ENCODE measurements at regions not wholly inside any gene's neighbourhood (a gene's known extent, or its start where the extent isn't known, plus 50 kb on each side); places are given as distances from the start of the nearest gene placed in this dataset.

DNA sequence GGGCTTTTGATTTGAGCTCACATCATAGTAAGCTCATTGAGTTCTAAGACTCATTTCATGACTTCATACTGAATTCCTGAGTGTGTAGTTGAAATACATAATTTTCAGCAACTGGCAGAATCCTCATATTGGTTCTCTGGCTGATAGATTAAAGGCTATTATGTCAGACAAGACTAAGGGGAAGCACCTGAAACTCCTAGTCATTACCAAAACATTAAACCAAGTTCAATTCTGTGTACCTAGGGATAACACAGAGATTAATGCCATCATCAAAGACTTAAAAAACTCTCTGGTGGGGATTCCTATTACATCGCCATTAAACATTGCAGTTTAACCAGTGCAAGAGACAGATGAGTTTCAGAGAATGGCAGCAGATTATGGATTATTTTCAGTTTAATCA is 339.1 kb downstream of the PTPRC start:
- no peaks in the 10 kb centered on the region for H3K9me3 ChIP-seq (ENCODE audit: insufficient read depth, low read depth, low read length)
- H3K36me3 ChIP-seq (ENCODE audit: insufficient read depth, low read length): no peaks in the 10 kb centered on the region
- no peak overlapping the region for H3K9ac ChIP-seq (ENCODE audit: low read depth, low read length)
- H3K27me3 ChIP-seq (ENCODE audit: insufficient read depth, low read length): no peaks in the 10 kb centered on the region
- H3K4me3 ChIP-seq (ENCODE audit: low read length): no peak overlapping the region
- no peaks in the 10 kb centered on the region for H3K4me1 ChIP-seq (ENCODE audit: insufficient read depth, low read length)
- H3K27ac ChIP-seq (ENCODE audit: low read depth, low read length): no peak overlapping the region
- WGBS: 100% methylated on average over 1 of the region's 1 CpG

DNA sequence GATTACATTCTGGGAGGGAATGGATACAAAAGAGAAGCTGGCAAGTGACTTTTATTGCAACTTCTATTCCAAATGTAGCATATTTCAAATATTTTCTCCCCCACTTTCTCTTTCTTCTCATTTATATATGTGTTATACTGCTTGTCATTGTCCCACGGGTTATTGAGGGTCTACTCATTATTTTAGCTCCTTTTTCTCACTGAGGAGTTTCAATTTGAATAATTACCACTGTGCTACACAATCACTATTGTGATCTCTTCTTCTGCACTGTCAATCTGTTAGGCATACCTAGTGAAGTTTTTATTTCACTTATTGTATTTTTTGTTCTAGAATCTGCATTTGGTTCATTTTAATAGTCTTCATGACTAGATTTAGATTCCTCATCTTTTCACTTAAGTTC is 339.7 kb downstream of the PTPRC start:
- no peak overlapping the region for H3K27ac ChIP-seq (ENCODE audit: low read depth, low read length)
- no peak overlapping the region for H3K4me3 ChIP-seq (ENCODE audit: low read length)
- no peaks in the 10 kb centered on the region for H3K9me3 ChIP-seq (ENCODE audit: insufficient read depth, low read depth, low read length)
- 100% methylated on average over 1 of the region's 1 CpG for WGBS
- H3K4me1 ChIP-seq (ENCODE audit: insufficient read depth, low read length): no peaks in the 10 kb centered on the region
- no peaks in the 10 kb centered on the region for H3K36me3 ChIP-seq (ENCODE audit: insufficient read depth, low read length)
- no peaks in the 10 kb centered on the region for H3K27me3 ChIP-seq (ENCODE audit: insufficient read depth, low read length)
- H3K9ac ChIP-seq (ENCODE audit: low read depth, low read length): no peak overlapping the region

DNA sequence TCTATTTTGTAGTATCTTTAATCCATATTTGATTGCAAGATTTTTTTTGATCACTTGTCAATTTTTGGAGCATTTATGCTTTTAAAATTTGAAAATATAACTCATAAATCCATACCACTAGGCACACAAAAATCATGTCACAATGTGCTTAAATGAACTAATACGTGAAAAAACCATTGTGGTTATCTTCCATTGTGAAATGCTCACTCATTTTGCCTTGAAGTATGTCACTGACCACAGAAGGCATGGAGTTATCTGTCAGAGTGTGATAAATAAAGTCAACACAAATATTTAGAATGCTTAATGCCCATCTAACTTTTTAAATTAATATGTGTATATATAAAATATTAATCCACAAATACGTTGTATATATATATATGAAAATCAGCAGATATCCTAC is 347.2 kb downstream of the PTPRC start:
- H3K9ac ChIP-seq (ENCODE audit: low read depth, low read length): no peak overlapping the region
- H3K4me1 ChIP-seq (ENCODE audit: insufficient read depth, low read length): no peaks in the 10 kb centered on the region
- H3K27me3 ChIP-seq (ENCODE audit: insufficient read depth, low read length): no peaks in the 10 kb centered on the region
- no peaks in the 10 kb centered on the region for H3K9me3 ChIP-seq (ENCODE audit: insufficient read depth, low read depth, low read length)
- 100% methylated on average over 1 of the region's 2 CpGs for WGBS
- no peak overlapping the region for H3K27ac ChIP-seq (ENCODE audit: low read depth, low read length)
- no peak overlapping the region for H3K4me3 ChIP-seq (ENCODE audit: low read length)
- H3K36me3 ChIP-seq (ENCODE audit: insufficient read depth, low read length): no peaks in the 10 kb centered on the region

DNA sequence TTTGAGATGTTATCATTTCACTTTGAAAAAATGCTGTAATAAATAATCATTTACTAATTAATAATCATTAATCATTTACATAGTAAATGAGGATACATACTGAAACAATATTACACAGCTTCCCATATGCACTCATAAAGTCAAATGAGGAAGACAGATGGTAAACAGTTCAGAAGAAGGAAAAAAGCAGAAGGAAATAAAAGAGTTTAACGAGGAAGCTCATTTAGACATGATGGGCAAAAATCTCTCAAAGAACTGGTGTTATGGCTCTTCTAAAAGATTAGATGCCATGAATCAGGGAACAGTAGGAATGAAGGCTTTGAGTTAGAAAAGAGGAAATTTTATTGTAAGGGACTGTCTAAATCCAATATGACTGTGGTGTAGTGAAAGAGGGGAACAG is 347.6 kb downstream of the PTPRC start:
- Histone ChIP-seq H3K4me3 (ENCODE audit: low read length) (no peak overlapping the region), H3K36me3 (ENCODE audit: insufficient read depth, low read length) (no peaks in the 10 kb centered on the region), H3K27ac (ENCODE audit: low read depth, low read length) (no peak overlapping the region), H3K4me1 (ENCODE audit: insufficient read depth, low read length) (no peaks in the 10 kb centered on the region), H3K9ac (ENCODE audit: low read depth, low read length) (no peak overlapping the region), H3K27me3 (ENCODE audit: insufficient read depth, low read length) (no peaks in the 10 kb centered on the region), H3K9me3 (ENCODE audit: insufficient read depth, low read depth, low read length) (no peaks in the 10 kb centered on the region)
- 96% methylated on average over 1 of the region's 1 CpG for WGBS

DNA sequence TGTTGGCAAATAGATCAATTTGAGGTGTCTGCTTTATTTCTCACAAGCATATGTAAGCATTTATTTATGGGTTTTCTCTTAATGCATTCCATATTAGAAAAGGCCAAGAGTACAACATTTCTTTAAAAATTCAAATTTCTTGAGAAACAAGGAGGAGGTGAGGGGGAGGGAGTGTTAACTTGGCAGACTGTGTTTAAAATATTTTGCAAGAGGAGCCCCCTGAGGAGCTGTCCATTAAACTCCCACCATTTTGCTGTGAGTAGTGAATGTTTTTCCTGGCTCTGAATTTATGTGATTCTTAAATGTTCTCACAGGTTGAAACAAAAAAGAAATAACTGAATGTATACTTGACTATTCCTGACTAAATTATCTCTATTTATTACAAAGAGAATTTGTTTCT is 363.8 kb downstream of the PTPRC start:
- no peak overlapping the region for H3K4me3 ChIP-seq (ENCODE audit: low read length)
- no peaks in the 10 kb centered on the region for H3K27me3 ChIP-seq (ENCODE audit: insufficient read depth, low read length)
- no peaks in the 10 kb centered on the region for H3K9me3 ChIP-seq (ENCODE audit: insufficient read depth, low read depth, low read length)
- H3K9ac ChIP-seq (ENCODE audit: low read depth, low read length): no peak overlapping the region
- no peaks in the 10 kb centered on the region for H3K4me1 ChIP-seq (ENCODE audit: insufficient read depth, low read length)
- H3K36me3 ChIP-seq (ENCODE audit: insufficient read depth, low read length): no peaks in the 10 kb centered on the region
- no peak overlapping the region for H3K27ac ChIP-seq (ENCODE audit: low read depth, low read length)

DNA sequence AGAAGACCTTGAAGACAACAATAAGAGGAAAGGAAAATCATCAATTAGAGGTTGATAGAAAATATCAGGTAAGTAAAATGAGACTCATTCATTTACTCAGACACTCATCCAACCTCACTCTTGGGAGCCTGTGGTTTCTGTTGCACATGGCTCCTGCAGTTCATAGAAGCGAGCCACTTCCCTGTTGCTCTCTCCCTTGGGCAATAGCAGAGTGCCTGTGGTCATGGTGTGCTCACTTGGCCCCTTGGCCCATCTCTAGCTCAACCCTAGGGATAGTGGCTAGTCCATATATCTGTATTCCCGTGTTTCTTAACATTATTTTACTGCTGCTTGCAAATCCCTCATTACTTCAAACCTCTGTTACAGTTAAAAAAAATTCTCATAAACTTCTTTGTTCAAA is 368.6 kb downstream of the PTPRC start:
- Histone ChIP-seq H3K27me3 (ENCODE audit: insufficient read depth, low read length) (no peaks in the 10 kb centered on the region), H3K27ac (ENCODE audit: low read depth, low read length) (no peak overlapping the region), H3K9me3 (ENCODE audit: insufficient read depth, low read depth, low read length) (no peaks in the 10 kb centered on the region), H3K36me3 (ENCODE audit: insufficient read depth, low read length) (no peaks in the 10 kb centered on the region), H3K9ac (ENCODE audit: low read depth, low read length) (no peak overlapping the region), H3K4me3 (ENCODE audit: low read length) (no peak overlapping the region), H3K4me1 (ENCODE audit: insufficient read depth, low read length) (no peaks in the 10 kb centered on the region)
- 90% methylated on average over 2 of the region's 2 CpGs for WGBS

DNA sequence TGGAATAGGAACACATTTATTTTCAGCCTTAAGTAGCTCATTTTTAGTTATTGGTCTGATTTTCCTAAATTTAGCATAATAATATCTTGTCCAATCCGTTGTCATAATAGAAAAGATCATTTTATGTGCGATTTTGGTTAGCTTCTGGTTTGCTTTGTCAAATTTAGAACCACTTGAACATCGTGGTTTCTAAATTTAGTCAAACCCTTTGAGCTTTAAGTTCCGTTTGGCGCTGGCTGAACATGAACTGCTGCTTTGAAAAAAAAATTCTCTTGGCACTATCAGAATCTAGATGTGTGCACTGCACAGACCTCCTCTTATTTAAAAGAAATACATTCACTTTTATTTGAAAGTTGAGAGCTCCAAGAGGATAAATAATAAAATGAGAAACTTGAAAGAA is 370.6 kb downstream of the PTPRC start:
- Histone ChIP-seq H3K9me3 (ENCODE audit: insufficient read depth, low read depth, low read length) (no peaks in the 10 kb centered on the region), H3K27ac (ENCODE audit: low read depth, low read length) (no peak overlapping the region), H3K36me3 (ENCODE audit: insufficient read depth, low read length) (no peaks in the 10 kb centered on the region), H3K27me3 (ENCODE audit: insufficient read depth, low read length) (no peaks in the 10 kb centered on the region), H3K4me1 (ENCODE audit: insufficient read depth, low read length) (no peaks in the 10 kb centered on the region), H3K9ac (ENCODE audit: low read depth, low read length) (no peak overlapping the region), H3K4me3 (ENCODE audit: low read length) (no peak overlapping the region)
- WGBS: 94% methylated on average over 5 of the region's 5 CpGs

DNA sequence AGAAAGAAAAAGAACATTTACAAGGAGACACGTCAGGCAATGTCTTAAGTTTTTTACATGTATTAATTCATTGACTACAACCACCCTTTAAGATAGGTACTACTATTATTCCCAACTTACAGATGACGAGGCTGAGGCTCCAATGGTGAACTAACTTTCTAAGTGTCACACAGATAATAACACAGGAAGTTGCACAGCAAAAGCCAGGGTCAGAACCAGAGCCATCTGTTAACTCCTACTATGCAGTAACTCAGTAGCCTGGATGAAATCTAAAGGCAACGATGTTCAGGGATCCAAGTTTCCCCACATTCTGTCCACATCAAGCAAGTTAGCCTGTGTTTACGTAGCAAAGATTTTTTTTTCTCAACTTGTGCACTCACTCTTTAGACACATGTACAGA is 371.7 kb downstream of the PTPRC start:
- Histone ChIP-seq H3K9ac (ENCODE audit: low read depth, low read length) (no peak overlapping the region), H3K27me3 (ENCODE audit: insufficient read depth, low read length) (no peaks in the 10 kb centered on the region), H3K27ac (ENCODE audit: low read depth, low read length) (no peak overlapping the region), H3K4me1 (ENCODE audit: insufficient read depth, low read length) (no peaks in the 10 kb centered on the region), H3K9me3 (ENCODE audit: insufficient read depth, low read depth, low read length) (no peaks in the 10 kb centered on the region), H3K4me3 (ENCODE audit: low read length) (no peak overlapping the region), H3K36me3 (ENCODE audit: insufficient read depth, low read length) (no peaks in the 10 kb centered on the region)
- 98% methylated on average over 4 of the region's 4 CpGs for WGBS

DNA sequence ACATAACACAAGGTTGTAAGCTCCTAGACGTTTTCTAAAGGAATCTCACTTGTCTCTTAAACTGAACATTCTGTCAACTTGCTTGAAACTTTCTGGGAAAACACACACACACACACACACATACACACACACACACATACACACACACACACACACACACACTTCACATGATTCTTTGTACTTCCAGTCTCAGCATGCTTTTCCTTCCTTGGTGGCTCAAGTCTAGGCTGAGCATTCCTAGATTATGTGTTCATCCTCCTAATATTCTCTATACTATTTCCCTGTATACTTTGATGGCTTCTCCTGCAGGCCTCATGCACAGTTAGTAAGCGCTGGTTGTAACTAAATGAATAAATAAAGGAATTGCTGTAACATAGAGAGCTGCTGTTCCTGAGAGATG is 372.1 kb downstream of the PTPRC start:
- H3K4me1 ChIP-seq (ENCODE audit: insufficient read depth, low read length): no peaks in the 10 kb centered on the region
- H3K4me3 ChIP-seq (ENCODE audit: low read length): no peak overlapping the region
- H3K36me3 ChIP-seq (ENCODE audit: insufficient read depth, low read length): no peaks in the 10 kb centered on the region
- WGBS: 85% methylated on average over 2 of the region's 2 CpGs
- H3K27ac ChIP-seq (ENCODE audit: low read depth, low read length): no peak overlapping the region
- no peaks in the 10 kb centered on the region for H3K27me3 ChIP-seq (ENCODE audit: insufficient read depth, low read length)
- no peak overlapping the region for H3K9ac ChIP-seq (ENCODE audit: low read depth, low read length)
- H3K9me3 ChIP-seq (ENCODE audit: insufficient read depth, low read depth, low read length): no peaks in the 10 kb centered on the region

DNA sequence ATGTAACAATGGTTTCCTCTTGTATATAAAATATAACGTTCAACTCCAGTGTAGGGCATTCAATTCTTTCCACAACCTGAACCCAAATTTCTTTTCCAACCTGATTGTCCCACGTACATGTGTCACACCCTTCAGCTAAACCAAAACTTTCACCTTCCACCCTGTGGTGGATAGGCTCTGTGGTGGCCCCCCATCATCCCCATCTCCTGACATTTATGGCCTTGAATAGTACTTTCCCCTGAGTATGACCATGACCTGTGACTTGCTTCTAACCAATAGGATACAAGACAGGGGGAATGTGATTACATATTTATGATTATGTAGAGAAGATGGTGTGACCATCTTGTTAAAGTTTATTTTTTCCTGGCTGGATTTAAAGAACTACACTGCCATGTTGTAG is 377.0 kb downstream of the PTPRC start:
- Histone ChIP-seq H3K4me3 (ENCODE audit: low read length) (no peak overlapping the region), H3K36me3 (ENCODE audit: insufficient read depth, low read length) (no peaks in the 10 kb centered on the region)
- 93% methylated on average over 2 of the region's 2 CpGs for WGBS

DNA sequence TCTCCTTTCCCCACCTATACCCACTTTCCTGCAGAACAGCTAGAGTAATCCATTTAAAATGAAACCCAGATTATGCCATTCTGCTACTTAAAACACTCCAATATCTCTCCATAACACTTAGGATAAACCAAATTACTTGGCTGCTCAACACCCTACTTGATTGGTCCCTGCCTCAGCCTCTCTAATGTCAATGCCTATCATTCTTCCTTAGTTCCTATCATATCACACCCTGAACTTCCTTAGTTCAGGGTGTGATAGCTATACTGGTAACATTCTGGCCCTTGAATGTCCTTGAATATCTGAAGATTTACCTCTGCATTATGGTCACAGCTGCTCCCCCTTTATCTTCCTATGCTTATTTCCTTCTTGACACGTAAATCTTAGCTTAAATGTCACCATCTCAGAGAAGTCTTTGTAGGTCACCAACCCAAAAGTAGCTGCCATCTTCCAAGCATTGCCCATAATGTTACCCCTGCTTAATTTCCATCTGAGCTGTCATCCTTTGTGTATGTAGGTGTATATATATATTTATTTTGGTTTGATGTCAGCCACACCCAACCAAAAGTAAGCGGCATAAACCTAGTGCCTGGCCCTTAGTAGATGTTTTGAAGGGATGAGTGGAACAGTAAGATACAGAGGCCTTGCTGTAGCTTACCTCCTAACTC is 379.8 kb downstream of the PTPRC start:
- Histone ChIP-seq H3K9ac (ENCODE audit: low read depth, low read length) (no peak overlapping the region), H3K27ac (ENCODE audit: low read depth, low read length) (no peak overlapping the region), H3K27me3 (ENCODE audit: insufficient read depth, low read length) (no peaks in the 10 kb centered on the region), H3K36me3 (ENCODE audit: insufficient read depth, low read length) (no peaks in the 10 kb centered on the region), H3K9me3 (ENCODE audit: insufficient read depth, low read depth, low read length) (no peaks in the 10 kb centered on the region), H3K4me1 (ENCODE audit: insufficient read depth, low read length) (no peaks in the 10 kb centered on the region), H3K4me3 (ENCODE audit: low read length) (no peak overlapping the region)
- 86% methylated on average over 2 of the region's 2 CpGs for WGBS

More for the DNA sequence above, 377.0 kb downstream of the PTPRC start:
- Histone ChIP-seq H3K4me1 (ENCODE audit: insufficient read depth, low read length) (no peaks in the 10 kb centered on the region), H3K27ac (ENCODE audit: low read depth, low read length) (no peak overlapping the region), H3K9me3 (ENCODE audit: insufficient read depth, low read depth, low read length) (no peaks in the 10 kb centered on the region), H3K9ac (ENCODE audit: low read depth, low read length) (no peak overlapping the region), H3K27me3 (ENCODE audit: insufficient read depth, low read length) (no peaks in the 10 kb centered on the region)

DNA sequence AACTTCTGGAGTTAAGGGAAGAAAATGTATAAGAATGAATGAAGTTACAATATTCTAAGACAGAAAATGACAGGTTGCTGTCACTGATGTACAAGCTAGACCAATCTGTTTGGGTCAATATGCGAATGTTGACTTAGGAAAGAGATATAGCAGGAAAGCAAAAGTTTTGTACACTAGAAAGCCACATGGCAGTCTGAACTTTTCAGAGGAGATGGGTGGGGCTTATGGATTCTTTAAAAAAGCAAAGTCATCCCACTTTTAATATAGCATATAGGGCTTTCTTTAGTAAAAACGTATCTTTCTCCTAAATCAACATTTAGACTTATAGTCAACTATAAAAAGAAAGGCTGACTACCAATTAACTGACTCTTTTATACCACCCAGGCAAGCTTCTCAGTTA is 381.2 kb downstream of the PTPRC start:
- Histone ChIP-seq H3K27ac (ENCODE audit: low read depth, low read length) (no peak overlapping the region), H3K9me3 (ENCODE audit: insufficient read depth, low read depth, low read length) (no peaks in the 10 kb centered on the region), H3K36me3 (ENCODE audit: insufficient read depth, low read length) (no peaks in the 10 kb centered on the region), H3K9ac (ENCODE audit: low read depth, low read length) (no peak overlapping the region), H3K4me3 (ENCODE audit: low read length) (no peak overlapping the region), H3K27me3 (ENCODE audit: insufficient read depth, low read length) (no peaks in the 10 kb centered on the region), H3K4me1 (ENCODE audit: insufficient read depth, low read length) (no peaks in the 10 kb centered on the region)
- WGBS: 97% methylated on average over 2 of the region's 2 CpGs

All from HUES64 (cell line).